ENCODE measurements at regions not wholly inside any gene's neighbourhood (a gene's known extent, or its start where the extent isn't known, plus 50 kb on each side); places are given as distances from the start of the nearest gene placed in this dataset.
A peak's percentile ranks its signal among the peaks of the same experiment; 100 is the strongest.

DNA sequence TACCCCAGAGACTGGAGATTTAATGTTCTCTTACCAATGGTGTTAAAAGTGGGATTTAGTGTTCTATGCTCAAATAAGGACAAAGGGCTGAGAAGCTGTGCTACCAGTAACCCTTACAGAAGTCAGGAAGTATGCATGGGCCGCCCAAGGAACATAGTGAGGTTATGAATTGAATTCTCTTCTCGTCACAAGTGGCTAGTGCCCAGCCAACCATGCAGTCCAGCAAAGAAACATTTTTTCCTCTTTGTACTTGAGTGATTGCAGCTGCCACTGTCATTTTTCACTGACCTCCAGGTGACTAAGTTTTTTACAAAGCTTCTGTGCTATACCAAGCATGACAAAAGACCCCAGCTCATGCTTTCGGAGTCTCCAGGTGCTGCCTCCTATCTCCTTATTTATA lies 110.6 kb upstream of the DCBLD2 start:
- ATAC-seq (ENCODE audit: low FRiP score in 2 of 2), result peak in 1 of 2 donors; percentile 60
- no peaks in the 10 kb centered on the region for H3K9me3 ChIP-seq
- no peak overlapping the region for H3K27ac ChIP-seq
- no peak overlapping the region for H3K4me3 ChIP-seq
- WGBS, 2 donors, result 68 to 80% methylated on average over 3 of the region's 3 CpGs
- DNase-seq, result no peak
- H3K36me3 ChIP-seq, result no peaks in the 10 kb centered on the region
- H3K27me3 ChIP-seq, result no peaks in the 10 kb centered on the region
- no peaks in the 10 kb centered on the region for H3K4me1 ChIP-seq
- TF ChIP-seq EP300 (IDR thresholded peaks at IDR 0.05), result no peak
- TF ChIP-seq POLR2A (IDR thresholded peaks at IDR 0.05), result no peak
- TF ChIP-seq CTCF (IDR thresholded peaks at IDR 0.05), result no peak
- no peak for TF ChIP-seq POLR2AphosphoS5 (IDR thresholded peaks at IDR 0.05)

DNA sequence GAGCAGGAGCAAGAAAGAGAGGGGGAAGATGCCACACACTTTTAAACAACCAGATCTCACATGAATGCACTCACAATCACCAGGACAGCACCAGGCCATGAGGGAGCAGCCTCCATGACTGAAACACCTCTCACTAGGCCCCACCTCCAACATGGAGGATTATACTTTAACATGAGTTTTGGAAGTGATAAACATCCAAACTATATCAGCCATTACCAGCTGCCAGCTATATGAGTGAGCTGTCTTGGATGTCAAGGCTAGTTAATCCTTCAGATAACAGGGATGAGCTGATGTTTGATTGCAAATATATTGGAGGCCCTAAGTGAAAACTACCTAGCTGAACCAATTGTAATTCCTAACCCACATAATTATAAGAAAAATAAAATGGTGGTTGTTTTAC lies 108.4 kb upstream of the DCBLD2 start:
- Histone ChIP-seq H3K27me3 (no peaks in the 10 kb centered on the region), H3K27ac (no peak overlapping the region), H3K4me3 (no peak overlapping the region), H3K9me3 (no peaks in the 10 kb centered on the region), H3K36me3 (no peaks in the 10 kb centered on the region), H3K4me1 (no peaks in the 10 kb centered on the region)
- DNase-seq (no peak), ATAC-seq (ENCODE audit: low FRiP score in 2 of 2) (no peak)
- TF ChIP-seq POLR2AphosphoS5 (IDR thresholded peaks at IDR 0.05), result no peak
- TF ChIP-seq POLR2A (IDR thresholded peaks at IDR 0.05), result no peak
- TF ChIP-seq CTCF (IDR thresholded peaks at IDR 0.05), result no peak
- no peak for TF ChIP-seq EP300 (IDR thresholded peaks at IDR 0.05)

DNA sequence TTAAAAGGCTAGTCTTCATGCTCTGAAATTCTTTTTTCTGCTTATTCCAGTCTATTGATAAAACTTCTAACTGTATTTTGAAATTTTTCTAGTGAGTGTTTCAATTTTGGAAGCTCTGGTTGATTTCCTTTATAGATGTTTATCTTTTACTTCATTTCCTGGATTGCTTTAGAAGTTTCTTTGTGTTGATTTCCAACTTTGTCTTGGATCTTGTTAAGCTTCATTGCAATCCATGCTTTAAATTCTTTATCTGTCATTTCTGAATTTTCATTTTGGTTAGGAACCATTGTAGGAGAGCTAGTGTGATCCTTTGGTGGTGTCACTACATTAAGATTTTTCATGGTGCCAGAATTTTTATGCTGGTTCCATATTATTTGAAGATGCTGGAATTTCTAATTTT lies 105.2 kb upstream of the DCBLD2 start:
- no peak for ATAC-seq (ENCODE audit: low FRiP score in 2 of 2)
- TF ChIP-seq CTCF (IDR thresholded peaks at IDR 0.05) (no peak), POLR2AphosphoS5 (IDR thresholded peaks at IDR 0.05) (no peak), EP300 (IDR thresholded peaks at IDR 0.05) (no peak), POLR2A (IDR thresholded peaks at IDR 0.05) (no peak)
- Histone ChIP-seq H3K36me3 (no peaks in the 10 kb centered on the region), H3K27me3 (no peaks in the 10 kb centered on the region), H3K9me3 (no peaks in the 10 kb centered on the region), H3K4me3 (no peak overlapping the region), H3K27ac (no peak overlapping the region), H3K4me1 (no peaks in the 10 kb centered on the region)
- DNase-seq, result no peak

DNA sequence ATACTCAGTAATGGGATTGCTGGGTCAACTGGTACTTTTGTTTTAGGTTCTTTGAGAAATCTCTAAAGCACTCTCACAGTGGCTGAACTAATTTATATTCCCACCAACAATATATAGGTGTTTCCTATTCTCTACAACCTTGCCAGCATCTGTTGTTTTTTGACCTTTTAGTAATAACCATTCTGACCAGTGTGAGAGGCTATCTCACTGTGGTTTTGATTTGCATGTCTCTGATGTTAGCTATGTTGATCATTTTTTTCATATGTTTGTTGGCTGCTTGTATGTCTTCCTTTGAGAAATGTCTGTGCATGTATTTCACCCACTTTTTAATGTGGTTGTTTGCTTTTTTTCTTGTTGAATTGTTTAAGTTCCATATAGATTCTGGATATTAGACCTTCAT lies 98.2 kb upstream of the DCBLD2 start:
- DNase-seq (no peak), ATAC-seq (ENCODE audit: low FRiP score in 2 of 2) (no peak)
- Histone ChIP-seq H3K27me3 (no peaks in the 10 kb centered on the region), H3K9me3 (no peaks in the 10 kb centered on the region), H3K27ac (no peak overlapping the region), H3K4me3 (no peak overlapping the region), H3K36me3 (no peaks in the 10 kb centered on the region), H3K4me1 (no peaks in the 10 kb centered on the region)
- TF ChIP-seq EP300 (IDR thresholded peaks at IDR 0.05) (no peak), CTCF (IDR thresholded peaks at IDR 0.05) (no peak), POLR2A (IDR thresholded peaks at IDR 0.05) (no peak), POLR2AphosphoS5 (IDR thresholded peaks at IDR 0.05) (no peak)

DNA sequence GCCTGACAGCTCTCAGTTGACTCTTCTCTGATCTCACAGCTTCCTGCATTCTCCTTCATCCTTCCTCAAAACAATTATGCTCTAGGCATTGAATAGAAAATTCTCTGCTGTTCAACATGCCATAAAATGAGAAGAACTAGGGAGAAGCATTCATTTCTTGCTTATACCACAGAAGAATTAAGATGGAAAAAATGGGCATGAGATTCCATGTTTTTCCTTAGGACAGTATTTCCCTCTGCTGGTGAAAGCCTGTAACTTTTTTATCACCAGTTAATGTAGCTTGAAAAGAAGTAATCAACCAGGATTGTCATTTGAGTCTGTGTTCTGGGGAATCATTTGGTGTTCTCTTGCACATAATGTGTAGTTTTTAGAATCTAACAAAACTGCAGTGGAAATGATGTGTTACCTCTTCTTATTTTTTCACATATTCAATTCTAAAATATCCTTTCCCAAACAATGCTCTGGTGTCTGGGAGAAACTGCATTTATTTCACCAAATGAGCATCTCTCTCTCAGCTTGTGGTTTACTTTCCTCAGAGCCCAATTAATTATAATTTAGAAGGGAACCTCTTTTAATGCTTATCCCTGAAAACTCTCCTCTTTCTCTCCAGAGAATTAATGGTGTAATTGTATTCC lies 92.8 kb upstream of the DCBLD2 start:
- ATAC-seq (ENCODE audit: low FRiP score in 2 of 2) (peak in 1 of 2 donors; percentile 73), DNase-seq (no peak)
- TF ChIP-seq CTCF (IDR thresholded peaks at IDR 0.05) (peak; percentile 19 to 79 (median 50)), POLR2A (IDR thresholded peaks at IDR 0.05) (no peak), EP300 (IDR thresholded peaks at IDR 0.05) (no peak), POLR2AphosphoS5 (IDR thresholded peaks at IDR 0.05) (no peak)
- Histone ChIP-seq H3K27ac (no peak overlapping the region), H3K4me1 (no peaks in the 10 kb centered on the region), H3K4me3 (no peak overlapping the region), H3K27me3 (no peaks in the 10 kb centered on the region), H3K9me3 (no peaks in the 10 kb centered on the region), H3K36me3 (no peaks in the 10 kb centered on the region)

Measured in upper lobe of left lung (tissue), 6 donors.